SK-N-SH (cell line): ENCODE measurements at regions not wholly inside any gene's neighbourhood (a gene's known extent, or its start where the extent isn't known, plus 50 kb on each side); places are given as distances from the start of the nearest gene placed in this dataset.

Experiments
- CTCF ChIP-seq: fragments of 200-600 bp; sonication (generic); IDR thresholded peaks from 2 replicates; pipeline ENCODE4 v1.6.1; 2017; ENCODE audit warnings: antibody characterized with exemption, mild to moderate bottlenecking, moderate library complexity
- EP300 ChIP-seq, 2 experiments: IDR thresholded peaks; 2 replicates each; pipeline versions ENCODE4 v1.4.0 to v1.6.1; 2012; ENCODE audit warnings: borderline replicate concordance in 1 of 2, low read depth in 1 of 2, low read length in 1 of 2
- EZH2phosphoT487 ChIP-seq: fragments of 200-600 bp; sonication (generic); IDR thresholded peaks from 2 replicates; pipeline ENCODE4 v1.6.1; 2017; ENCODE audit warnings: low read depth, mixed run types, mild to moderate bottlenecking, antibody characterized with exemption, moderate library complexity, borderline replicate concordance
- NFIC ChIP-seq: IDR thresholded peaks from 2 replicates; pipeline ENCODE4 v1.4.0; 2012; ENCODE audit warnings: borderline replicate concordance
- NRF1 ChIP-seq: IDR thresholded peaks from 2 replicates; pipeline ENCODE4 v1.6.1; 2012; ENCODE audit warnings: low read depth, mild to moderate bottlenecking, low read length
- POLR2AphosphoS5 ChIP-seq: IDR thresholded peaks from 2 replicates; pipeline ENCODE4 v1.6.1; 2012; ENCODE audit warnings: low read depth, low read length
- TCF12 ChIP-seq: IDR thresholded peaks from 2 replicates; pipeline ENCODE4 v1.4.0; 2012
- YY1 ChIP-seq: IDR thresholded peaks from 2 replicates; pipeline ENCODE4 v1.4.0; 2012; ENCODE audit warnings: low read depth, mild to moderate bottlenecking
- TF ChIP-seq, protein P1 (sequence below): IDR thresholded peaks from 2 replicates; pipeline ENCODE4 v1.4.0; 2012; ENCODE audit warnings: low read depth, borderline replicate concordance

- TF ChIP-seq CTCF (no peak), POLR2AphosphoS5 (no peak), NFIC (no peak), EZH2phosphoT487 (no peak), YY1 (no peak), TCF12 (no peak), EP300 (IDR thresholded peaks at IDR 0.05; ENCODE audit: borderline replicate concordance in 1 of 2, low read depth in 1 of 2, low read length in 1 of 2) (no peak), NRF1 (no peak)
- TF ChIP-seq, protein P1, sequence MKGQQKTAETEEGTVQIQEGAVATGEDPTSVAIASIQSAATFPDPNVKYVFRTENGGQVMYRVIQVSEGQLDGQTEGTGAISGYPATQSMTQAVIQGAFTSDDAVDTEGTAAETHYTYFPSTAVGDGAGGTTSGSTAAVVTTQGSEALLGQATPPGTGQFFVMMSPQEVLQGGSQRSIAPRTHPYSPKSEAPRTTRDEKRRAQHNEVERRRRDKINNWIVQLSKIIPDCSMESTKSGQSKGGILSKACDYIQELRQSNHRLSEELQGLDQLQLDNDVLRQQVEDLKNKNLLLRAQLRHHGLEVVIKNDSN, result no peak
These were observed 91.8 kb upstream of the ATP2B1 start for GRCh38 chr12:89800435-89800834.
